ENCODE measurements at regions not wholly inside any gene's neighbourhood (a gene's known extent, or its start where the extent isn't known, plus 50 kb on each side); places are given as distances from the start of the nearest gene placed in this dataset.
"Not testable (repeated sequence)": the region's sequence is repeated elsewhere in the genome, so short reads cannot be mapped to it uniquely, and the experiment has no call there.

- Histone ChIP-seq H3K9me3 (no peaks in the 10 kb centered on the region), H3K4me3 (no peak overlapping the region), H3K36me3 (replicated peaks in 1 of 2; ENCODE audit: insufficient read depth in 1 of 2, low read depth in 2 of 2) (no peaks in the 10 kb centered on the region), H3K27ac (no peak overlapping the region), H3K4me1 (no peaks in the 10 kb centered on the region), H3K27me3 (no peaks in the 10 kb centered on the region)
- DNase-seq (no peak), ATAC-seq (no peak)
- TF ChIP-seq CTCF (IDR thresholded peaks at IDR 0.05) (no peak), POLR2A (IDR thresholded peaks at IDR 0.05) (no peak)
- intact Hi-C loops (cut with DNase I) = no loop called here
- WGBS, 2 donors = 68 to 78% methylated on average over 1 of the region's 1 CpG
Measured at GRCh38 chr11:50174975-50175374, 142.3 kb downstream of the OR4C45 start.

- H3K27me3 ChIP-seq = no peaks in the 10 kb centered on the region
- H3K4me3 ChIP-seq = no peak overlapping the region
- DNase-seq = no peak
- no peaks in the 10 kb centered on the region for H3K4me1 ChIP-seq
- no peaks in the 10 kb centered on the region for H3K9me3 ChIP-seq
- no peak for TF ChIP-seq CTCF (IDR thresholded peaks at IDR 0.05)
- no peak for TF ChIP-seq POLR2A (IDR thresholded peaks at IDR 0.05)
- no peak overlapping the region for H3K27ac ChIP-seq
- ATAC-seq = no peak
- intact Hi-C loops (cut with DNase I) = no loop called here
- no peaks in the 10 kb centered on the region for H3K36me3 ChIP-seq (replicated peaks in 1 of 2; ENCODE audit: insufficient read depth in 1 of 2, low read depth in 2 of 2)
Measured at GRCh38 chr11:50178737-50179136, 146.1 kb downstream of the OR4C45 start.

- DNase-seq = no peak
- TF ChIP-seq POLR2A (IDR thresholded peaks at IDR 0.05) (no peak), CTCF (IDR thresholded peaks at IDR 0.05) (no peak)
- 47 to 53% methylated on average over 2 of the region's 2 CpGs for WGBS, 2 donors
- Histone ChIP-seq H3K27me3 (no peaks in the 10 kb centered on the region), H3K27ac (no peak overlapping the region), H3K4me3 (no peak overlapping the region), H3K9me3 (no peaks in the 10 kb centered on the region), H3K4me1 (no peaks in the 10 kb centered on the region), H3K36me3 (replicated peaks in 1 of 2; ENCODE audit: insufficient read depth in 1 of 2, low read depth in 2 of 2) (no peaks in the 10 kb centered on the region)
- intact Hi-C loops (cut with DNase I) = no loop called here
- no peak for ATAC-seq
Measured at GRCh38 chr11:50181334-50181733, 148.7 kb downstream of the OR4C45 start.

- TF ChIP-seq POLR2A (IDR thresholded peaks at IDR 0.05) (no peak), CTCF (IDR thresholded peaks at IDR 0.05) (no peak)
- DNase-seq (no peak), ATAC-seq (no peak)
- Histone ChIP-seq H3K4me1 (no peaks in the 10 kb centered on the region), H3K36me3 (replicated peaks in 1 of 2; ENCODE audit: insufficient read depth in 1 of 2, low read depth in 2 of 2) (no peaks in the 10 kb centered on the region), H3K27ac (no peak overlapping the region), H3K9me3 (no peaks in the 10 kb centered on the region), H3K4me3 (no peak overlapping the region), H3K27me3 (no peaks in the 10 kb centered on the region)
- 81 to 82% methylated on average over 2 of the region's 2 CpGs for WGBS, 2 donors
- intact Hi-C loops (cut with DNase I) = no loop called here
Measured at GRCh38 chr11:50182486-50182885, 149.8 kb downstream of the OR4C45 start.

GRCh38 chr11:50183170-50183569, 150.5 kb downstream of the OR4C45 start:
- H3K27me3 ChIP-seq; H3K27ac ChIP-seq; DNase-seq; H3K36me3 ChIP-seq (replicated peaks in 1 of 2; ENCODE audit: insufficient read depth in 1 of 2, low read depth in 2 of 2); H3K4me3 ChIP-seq; H3K4me1 ChIP-seq; ATAC-seq; H3K9me3 ChIP-seq; intact Hi-C loops (cut with DNase I): not testable (repeated sequence)
- 53 to 81% methylated on average over 6 to 9 of the region's 19 CpGs for WGBS, 2 donors

Measured in body of pancreas (tissue), 4 donors.